ENCODE measurements at regions not wholly inside any gene's neighbourhood (a gene's known extent, or its start where the extent isn't known, plus 50 kb on each side); places are given as distances from the start of the nearest gene placed in this dataset.

GRCh38 chr17:69773081-69773480, 301.9 kb upstream of the KCNJ16 start:
- DNase-seq = no peak

GRCh38 chr17:69779378-69780214, 295.4 kb upstream of the KCNJ16 start:
- no peak for DNase-seq

DNA sequence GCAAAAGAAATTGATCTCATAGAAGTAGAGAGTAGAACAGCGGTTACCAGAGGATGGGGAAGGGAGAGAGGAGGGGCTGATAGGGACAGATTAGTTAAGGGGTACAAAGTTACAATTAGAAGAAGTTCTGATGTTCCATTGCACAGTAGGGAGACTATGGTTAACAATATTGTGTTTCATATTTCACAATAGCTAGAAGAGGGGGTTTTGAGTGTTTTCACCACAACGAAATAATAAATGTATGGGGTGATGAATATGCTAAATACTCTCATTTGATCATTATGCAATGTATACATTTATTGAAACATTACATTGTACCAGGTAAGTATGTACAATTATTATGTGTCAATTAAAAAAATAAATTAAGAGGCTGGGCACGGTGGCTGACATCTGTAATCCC, 291.2 kb upstream of the KCNJ16 start:
- DNase-seq = no peak

- DNase-seq = no peak
These were observed 286.1 kb upstream of the KCNJ16 start for GRCh38 chr17:69788957-69789356.

GRCh38 chr17:69796078-69796477, 278.9 kb upstream of the KCNJ16 start:
- DNase-seq = no peak

GRCh38 chr17:69800870-69801269, 274.2 kb upstream of the KCNJ16 start:
- no peak for DNase-seq

DNA sequence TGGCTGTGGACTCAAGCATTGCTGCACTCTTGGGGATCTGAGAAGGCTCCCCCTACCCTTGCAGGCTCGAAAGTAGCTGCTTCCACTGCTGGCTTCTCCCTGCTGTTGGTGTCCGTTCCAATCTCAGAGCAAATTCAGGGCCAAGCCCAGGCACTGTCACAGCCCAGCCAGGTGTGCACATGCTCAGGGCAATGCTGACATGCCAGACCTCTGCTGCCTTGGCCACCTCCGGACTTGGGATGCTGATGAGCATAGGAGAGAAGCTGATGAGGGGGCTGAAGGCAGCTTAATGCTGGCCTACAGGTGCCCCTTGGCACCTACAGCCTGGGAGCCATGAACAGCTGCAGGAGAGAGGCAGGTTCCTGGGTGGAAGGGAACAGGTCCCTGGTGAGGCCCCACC, 273.7 kb upstream of the KCNJ16 start:
- DNase-seq = no peak

DNA sequence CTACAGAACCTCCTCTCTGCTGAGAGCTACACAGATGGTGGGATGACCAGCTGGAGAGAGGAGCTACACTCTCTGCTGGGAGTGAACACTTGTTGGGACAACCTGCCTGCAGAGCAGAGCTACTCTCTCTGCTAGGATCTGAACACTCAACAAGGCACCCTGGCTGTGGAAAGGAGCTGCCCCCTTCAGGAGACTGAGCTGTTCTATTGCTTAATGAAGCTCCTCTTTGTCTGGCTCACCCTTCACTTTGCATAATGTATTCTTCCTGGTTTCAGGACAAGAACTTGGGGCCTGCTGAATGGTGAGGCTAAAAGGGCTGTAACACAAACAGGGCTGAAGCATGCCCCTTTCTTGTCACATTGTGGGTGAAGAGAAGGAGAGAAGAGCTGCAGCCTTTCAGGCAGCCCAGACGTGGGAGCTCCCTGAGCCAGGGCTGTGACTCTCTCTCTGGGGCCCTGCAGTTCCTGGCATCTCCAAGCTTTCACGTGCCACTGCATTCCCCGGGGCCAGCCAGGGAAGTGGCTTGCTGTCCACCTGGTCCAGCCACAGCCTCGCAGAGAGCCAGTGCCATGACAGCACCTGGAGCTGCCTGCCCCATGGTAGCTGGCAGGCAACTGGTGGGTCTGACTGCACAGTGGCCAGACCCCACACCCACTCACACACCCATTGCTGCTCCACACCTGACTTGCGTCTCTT, 272.8 kb upstream of the KCNJ16 start:
- DNase-seq = no peak

GRCh38 chr17:69809331-69809730, 265.7 kb upstream of the KCNJ16 start:
- DNase-seq = no peak

DNA sequence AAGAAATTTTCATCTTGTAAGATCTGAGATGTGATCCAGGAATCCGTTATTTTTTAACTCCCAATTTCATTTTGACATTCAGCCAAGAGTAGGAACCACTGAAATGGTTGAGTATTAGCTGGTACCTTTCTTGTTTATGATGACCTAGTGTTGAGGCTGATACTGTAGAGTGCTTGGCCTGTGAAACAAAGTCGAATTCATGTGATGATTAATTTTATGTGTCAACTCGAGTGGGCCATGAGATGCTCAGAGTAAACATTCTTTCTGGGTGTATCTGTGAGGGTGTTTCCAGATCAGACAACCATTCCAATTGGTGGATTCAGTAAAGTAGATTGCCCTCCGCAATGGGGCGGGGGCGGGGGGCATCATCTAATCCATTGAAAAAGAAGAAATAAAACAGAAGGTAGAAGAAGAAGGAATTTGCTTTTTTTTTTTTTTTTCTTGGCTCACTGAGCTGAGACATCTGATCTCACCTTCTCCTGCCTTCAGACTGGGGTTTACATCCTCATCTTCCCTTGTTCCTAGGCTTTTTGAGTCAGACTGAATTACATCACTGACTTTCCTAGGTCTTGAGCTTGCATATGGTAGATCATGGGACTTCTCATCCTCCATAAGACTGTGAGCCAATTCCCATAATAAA, 264.6 kb upstream of the KCNJ16 start:
- no peak for DNase-seq

GRCh38 chr17:69812240-69812837, 262.7 kb upstream of the KCNJ16 start:
- DNase-seq = no peak

DNA sequence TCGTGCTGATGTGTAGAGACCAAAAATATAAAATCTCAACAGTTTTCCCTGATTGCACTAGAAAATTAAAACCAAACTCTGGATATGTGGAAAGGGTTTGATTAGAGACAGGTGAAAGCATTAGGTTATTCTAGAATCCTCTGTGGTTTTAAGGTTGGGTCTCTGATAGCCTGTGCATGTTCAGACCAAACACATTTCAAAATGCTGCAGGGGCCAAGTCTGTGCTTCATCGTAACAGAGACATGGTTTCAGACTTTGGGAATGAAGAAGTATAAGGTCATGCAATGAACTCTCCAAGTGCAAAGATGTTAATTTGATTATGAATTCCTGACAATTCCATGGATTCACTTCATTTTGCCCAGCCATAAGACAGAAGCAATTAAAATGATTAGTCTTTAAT, 261.0 kb upstream of the KCNJ16 start:
- DNase-seq = no peak

DNA sequence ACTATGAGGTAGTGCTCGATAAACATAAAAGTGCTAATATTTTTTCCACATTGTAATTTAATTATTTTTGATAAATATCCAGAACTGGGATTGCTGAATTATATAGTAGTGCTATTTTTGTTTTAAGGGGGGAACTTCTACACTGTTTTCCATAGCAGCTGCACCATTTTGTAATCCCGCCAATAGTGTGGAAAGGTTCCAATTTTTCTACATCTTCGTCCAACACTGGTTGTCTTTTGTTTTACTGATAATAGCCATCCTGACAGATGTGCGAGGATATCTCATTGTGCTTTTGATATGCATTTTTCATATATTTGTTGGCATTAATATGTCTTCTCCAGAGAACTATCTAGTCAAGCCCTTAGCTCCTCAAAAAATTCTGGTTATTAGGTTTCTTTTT, 259.6 kb upstream of the KCNJ16 start:
- no peak for DNase-seq

DNA sequence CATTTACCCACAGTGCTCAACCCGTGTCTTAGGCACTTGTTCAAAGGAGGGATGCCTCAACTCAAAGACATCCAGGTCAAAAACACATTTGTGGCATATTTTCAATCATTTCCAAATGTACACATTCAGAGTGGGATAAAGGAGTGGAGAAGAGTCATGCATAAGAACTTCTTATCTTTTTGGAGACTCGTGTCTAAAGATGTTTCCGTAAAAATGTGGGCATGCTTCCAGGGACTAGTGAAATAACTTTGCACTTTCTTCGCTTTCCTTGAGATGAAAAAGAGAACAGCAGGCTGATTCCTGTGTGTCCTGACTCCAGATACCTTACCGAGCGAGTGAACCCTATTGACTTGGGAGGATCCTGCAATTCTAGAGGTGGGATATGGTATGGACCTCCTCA, 256.6 kb upstream of the KCNJ16 start:
- DNase-seq = no peak

- DNase-seq = no peak
These were observed 255.5 kb upstream of the KCNJ16 start for GRCh38 chr17:69819316-69820087.

- no peak for DNase-seq
These were observed 254.1 kb upstream of the KCNJ16 start for GRCh38 chr17:69820876-69821473.

DNA sequence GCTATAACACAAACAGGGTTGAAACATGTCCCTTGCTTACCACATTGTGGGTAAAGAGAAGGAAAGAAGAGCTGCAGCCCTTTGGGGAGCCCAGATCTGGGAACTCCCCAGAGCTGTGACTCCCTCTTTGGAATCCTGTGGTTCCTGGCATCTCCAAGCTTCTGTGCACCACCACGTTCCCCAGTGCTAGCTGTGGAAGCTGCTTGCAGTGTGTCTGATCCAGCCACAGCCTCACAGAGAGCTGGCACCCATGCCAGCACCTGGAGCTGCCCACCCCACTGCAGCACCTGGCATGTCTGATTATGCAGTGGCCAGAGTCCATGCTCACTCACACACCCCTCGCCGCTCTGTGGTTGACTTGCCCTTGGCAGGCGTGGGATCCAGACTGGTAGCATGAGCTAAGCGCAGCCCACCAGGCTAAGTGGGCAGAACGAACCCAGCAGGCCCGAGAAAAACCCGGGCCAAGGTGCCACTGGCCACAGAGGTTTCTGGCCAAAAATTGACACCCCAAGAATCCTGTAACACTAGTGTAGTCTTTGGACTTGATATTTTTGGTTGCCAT, 252.6 kb upstream of the KCNJ16 start:
- DNase-seq = no peak

DNA sequence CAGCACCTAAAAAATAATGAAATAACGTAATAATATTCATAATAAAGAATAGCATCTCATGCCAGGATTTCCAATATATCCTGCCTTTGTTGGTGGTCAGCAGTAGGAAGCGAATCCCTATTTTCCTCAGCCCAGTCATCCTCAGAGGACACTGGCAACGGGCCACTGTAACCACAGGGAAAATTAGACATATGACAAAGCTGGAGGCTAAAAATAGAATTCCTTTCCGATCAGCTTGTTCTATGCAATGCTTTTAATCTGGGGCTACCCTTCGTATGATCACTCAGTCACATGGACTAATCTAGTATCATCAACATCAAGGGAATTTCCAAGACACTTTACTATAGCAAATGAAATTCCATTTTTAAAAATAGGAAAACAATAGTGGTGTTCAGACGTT, 246.9 kb upstream of the KCNJ16 start:
- DNase-seq = no peak

DNA sequence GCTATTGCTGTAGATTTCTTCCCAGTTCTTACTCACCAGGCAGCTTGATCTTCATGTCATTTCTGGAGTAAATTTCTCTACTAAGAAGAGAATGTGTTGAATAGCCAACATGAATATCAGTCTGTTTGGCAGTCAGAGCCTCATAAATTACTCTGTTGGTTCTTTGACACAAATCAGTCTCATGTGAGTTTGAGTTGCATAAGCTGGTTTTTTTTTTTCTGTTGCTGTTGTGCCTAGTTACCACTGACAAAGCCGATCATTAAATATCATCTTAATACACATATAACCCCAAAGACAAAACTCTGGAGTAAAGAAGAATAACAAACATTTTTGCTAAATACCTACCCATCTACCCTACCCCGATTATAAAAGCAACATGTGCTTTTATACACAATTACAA, 240.5 kb upstream of the KCNJ16 start:
- DNase-seq = no peak

DNA sequence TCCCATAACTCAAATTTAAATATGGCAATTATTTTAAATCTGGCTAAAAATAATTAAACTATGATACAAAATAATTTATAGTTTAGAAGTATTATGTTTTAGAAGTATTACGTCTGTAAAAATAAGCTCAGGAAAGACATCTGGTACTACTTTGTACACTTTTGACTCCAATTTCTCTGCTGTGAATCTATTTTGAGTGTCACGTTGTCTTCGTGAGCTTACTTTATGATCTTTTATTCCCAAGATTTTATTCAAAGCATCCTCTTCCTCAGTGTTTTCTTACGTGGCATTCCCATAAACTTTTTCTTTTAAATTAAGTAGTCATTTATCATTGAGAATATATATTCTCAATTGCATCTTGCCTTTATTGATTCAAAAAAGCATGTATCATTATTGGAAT, 223.3 kb upstream of the KCNJ16 start:
- no peak for DNase-seq

GRCh38 chr17:69853541-69854224, 221.3 kb upstream of the KCNJ16 start:
- DNase-seq = no peak

All from CD4-positive, alpha-beta T cell treated with Interleukin-21 for 1 hour (primary cell).